Mucosa of stomach (tissue), 1 donor: ENCODE measurements at regions not wholly inside any gene's neighbourhood (a gene's known extent, or its start where the extent isn't known, plus 50 kb on each side); places are given as distances from the start of the nearest gene placed in this dataset.

Experiments used
- H3K27me3 ChIP-seq: one replicate; pipeline ENCODE4 v1.7.0; 2013; ENCODE audit warnings: mild to moderate bottlenecking, low read length; ENCODE audit not compliant: control insufficient read depth, insufficient read depth
- H3K36me3 ChIP-seq: one replicate; pipeline ENCODE4 v1.7.0; 2013; ENCODE audit warnings: low read length; ENCODE audit not compliant: control insufficient read depth, insufficient read depth
- H3K4me1 ChIP-seq: one replicate; pipeline ENCODE4 v1.7.0; 2013; ENCODE audit warnings: mild to moderate bottlenecking, low read length; ENCODE audit not compliant: control insufficient read depth, insufficient read depth
- H3K4me3 ChIP-seq: one replicate; pipeline ENCODE4 v1.7.0; 2013; ENCODE audit warnings: low read length
- H3K9ac ChIP-seq: one replicate; pipeline ENCODE4 v1.7.0; 2013; ENCODE audit warnings: mild to moderate bottlenecking, low read length, moderate library complexity
- H3K9me3 ChIP-seq: one replicate; pipeline ENCODE4 v1.7.0; 2013; ENCODE audit warnings: mild to moderate bottlenecking, low read length, moderate library complexity; ENCODE audit not compliant: control insufficient read depth
- donor health status: Pancreatic carcinoma.

GRCh38 chr4:146124023-146124680, 51.4 kb upstream of the LSM6 start:
- H3K36me3 ChIP-seq: no peaks in the 10 kb centered on the region

GRCh38 chr4:146123231-146123630, 52.3 kb upstream of the LSM6 start:
- Histone ChIP-seq H3K4me3 (no peak overlapping the region), H3K9ac (no peak overlapping the region), H3K27me3 (no peaks in the 10 kb centered on the region), H3K4me1 (no peaks in the 10 kb centered on the region), H3K36me3 (no peaks in the 10 kb centered on the region), H3K9me3 (no peaks in the 10 kb centered on the region)

More at GRCh38 chr4:146124023-146124680, 51.4 kb upstream of the LSM6 start:
- Histone ChIP-seq H3K9ac (no peak overlapping the region), H3K4me1 (no peaks in the 10 kb centered on the region), H3K4me3 (no peak overlapping the region), H3K9me3 (no peaks in the 10 kb centered on the region), H3K27me3 (no peaks in the 10 kb centered on the region)

- Histone ChIP-seq H3K9ac (no peak overlapping the region), H3K9me3 (no peaks in the 10 kb centered on the region), H3K36me3 (no peaks in the 10 kb centered on the region), H3K27me3 (no peaks in the 10 kb centered on the region), H3K4me3 (no peak overlapping the region), H3K4me1 (no peaks in the 10 kb centered on the region)
Observed at GRCh38 chr4:146122398-146122797, 53.1 kb upstream of the LSM6 start.

DNA sequence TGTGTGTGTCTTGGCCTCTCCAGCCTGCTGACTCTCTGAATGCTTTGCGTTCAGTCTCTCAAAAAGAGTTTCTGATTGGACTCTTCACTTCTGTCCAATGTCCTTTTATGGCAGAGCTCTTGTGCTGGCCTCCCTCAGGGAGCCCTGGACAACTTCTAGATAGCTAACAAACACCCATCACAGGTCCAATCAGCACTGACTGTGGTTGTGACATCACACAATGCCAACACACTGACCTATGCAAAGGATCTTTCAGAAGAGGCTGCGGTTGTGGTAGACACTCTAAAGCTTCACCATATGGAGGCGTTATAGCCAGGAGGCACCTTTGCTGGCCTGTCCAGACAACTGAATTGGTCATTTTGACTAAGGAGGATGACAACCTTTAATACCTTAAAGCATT, 53.8 kb upstream of the LSM6 start:
- Histone ChIP-seq H3K36me3 (no peaks in the 10 kb centered on the region), H3K4me1 (no peaks in the 10 kb centered on the region)

DNA sequence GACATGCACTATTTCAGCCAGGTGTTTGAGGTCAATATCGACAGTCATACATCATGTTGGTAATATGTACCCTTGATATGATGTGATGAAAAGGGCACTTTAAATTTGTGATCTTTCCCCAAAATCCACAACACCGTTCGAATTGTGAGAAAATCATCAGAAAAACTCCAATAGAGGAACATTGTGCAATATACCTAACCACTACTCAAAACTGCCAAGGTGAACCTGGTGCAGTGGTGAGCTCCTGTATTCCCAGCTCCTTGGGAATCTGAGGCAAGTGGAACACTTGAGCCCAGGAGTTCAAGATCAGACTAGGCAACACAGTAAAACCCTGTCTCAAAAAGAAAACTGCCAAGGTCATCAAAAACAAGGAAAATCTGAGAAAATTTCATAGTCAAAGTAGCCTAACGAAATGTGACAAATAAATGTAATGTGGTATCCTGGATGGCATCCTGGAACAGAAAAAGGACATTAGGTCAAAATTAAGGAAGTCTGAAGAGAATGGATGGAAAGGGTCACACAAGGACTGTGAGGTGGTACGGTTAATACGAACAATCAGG, 55.6 kb upstream of the LSM6 start:
- H3K4me1 ChIP-seq: no peaks in the 10 kb centered on the region
- no peaks in the 10 kb centered on the region for H3K36me3 ChIP-seq
- H3K9ac ChIP-seq: no peak overlapping the region
- no peaks in the 10 kb centered on the region for H3K27me3 ChIP-seq
- H3K9me3 ChIP-seq: no peaks in the 10 kb centered on the region
- H3K4me3 ChIP-seq: no peak overlapping the region

More for the DNA sequence above, 53.8 kb upstream of the LSM6 start:
- Histone ChIP-seq H3K4me3 (no peak overlapping the region), H3K9me3 (no peaks in the 10 kb centered on the region), H3K9ac (no peak overlapping the region), H3K27me3 (no peaks in the 10 kb centered on the region)

GRCh38 chr4:146114066-146114465, 61.5 kb upstream of the LSM6 start:
- H3K27me3 ChIP-seq: no peaks in the 10 kb centered on the region
- H3K4me3 ChIP-seq: no peak overlapping the region
- no peak overlapping the region for H3K9ac ChIP-seq
- no peaks in the 10 kb centered on the region for H3K36me3 ChIP-seq
- no peaks in the 10 kb centered on the region for H3K4me1 ChIP-seq
- no peaks in the 10 kb centered on the region for H3K9me3 ChIP-seq

DNA sequence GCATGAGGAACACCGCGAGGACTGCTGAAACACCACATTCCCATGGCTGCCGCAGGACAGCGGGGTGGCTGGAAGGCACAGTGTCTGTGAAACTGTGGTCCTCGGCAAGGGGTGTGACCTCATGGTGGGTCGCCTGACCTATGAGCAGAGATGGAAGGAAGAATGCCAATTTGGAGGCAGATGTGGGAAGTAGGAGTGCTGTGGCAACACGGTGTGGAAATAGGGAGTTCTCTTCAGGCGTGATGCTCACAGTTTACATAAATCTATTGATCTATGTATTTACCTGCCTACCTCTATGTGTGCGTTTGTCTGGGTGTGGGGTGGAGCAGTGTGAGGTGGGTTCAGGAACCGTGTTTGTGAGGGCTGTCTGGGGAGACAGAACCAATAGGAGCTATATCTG, 62.3 kb upstream of the LSM6 start:
- H3K27me3 ChIP-seq: no peaks in the 10 kb centered on the region
- H3K4me1 ChIP-seq: no peaks in the 10 kb centered on the region
- H3K9me3 ChIP-seq: no peaks in the 10 kb centered on the region
- H3K9ac ChIP-seq: no peak overlapping the region
- no peaks in the 10 kb centered on the region for H3K36me3 ChIP-seq
- H3K4me3 ChIP-seq: no peak overlapping the region

GRCh38 chr4:146112389-146112788, 63.1 kb upstream of the LSM6 start:
- H3K4me3 ChIP-seq: no peak overlapping the region
- H3K4me1 ChIP-seq: no peaks in the 10 kb centered on the region
- H3K27me3 ChIP-seq: no peaks in the 10 kb centered on the region
- no peaks in the 10 kb centered on the region for H3K36me3 ChIP-seq
- H3K9ac ChIP-seq: no peak overlapping the region
- H3K9me3 ChIP-seq: no peaks in the 10 kb centered on the region

DNA sequence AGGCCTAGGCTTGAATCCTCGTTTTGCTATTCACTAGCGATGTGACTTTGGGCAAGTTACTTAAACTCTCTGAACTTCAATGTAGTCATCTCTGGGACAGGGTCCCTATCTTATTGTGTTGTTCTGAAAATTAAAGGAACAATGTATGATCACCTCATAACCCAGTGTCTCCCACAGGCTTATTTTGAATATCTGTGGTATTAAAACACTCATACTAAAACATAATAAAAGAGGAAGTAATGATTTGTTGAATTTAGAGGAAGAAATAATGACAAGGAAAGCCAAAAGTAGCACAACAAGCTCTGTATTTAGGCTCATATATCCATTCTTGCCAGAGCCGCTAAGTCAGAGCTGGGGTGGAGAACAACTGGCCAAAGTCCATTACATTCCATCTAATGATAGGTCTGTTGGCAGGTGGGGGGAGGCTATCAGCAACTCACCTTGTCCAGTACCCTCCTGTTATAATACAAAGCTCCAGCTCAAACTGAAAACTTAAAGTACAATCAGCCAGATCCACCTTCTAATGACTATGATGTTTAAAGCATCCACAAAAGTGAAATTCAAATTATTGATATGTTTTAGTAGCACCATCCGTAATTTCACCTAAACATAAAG, 64.5 kb upstream of the LSM6 start:
- Histone ChIP-seq H3K27me3 (no peaks in the 10 kb centered on the region), H3K4me1 (no peaks in the 10 kb centered on the region), H3K4me3 (no peak overlapping the region), H3K36me3 (no peaks in the 10 kb centered on the region), H3K9ac (no peak overlapping the region), H3K9me3 (no peaks in the 10 kb centered on the region)

- Histone ChIP-seq H3K9me3 (no peaks in the 10 kb centered on the region), H3K27me3 (no peaks in the 10 kb centered on the region), H3K4me3 (no peak overlapping the region), H3K9ac (no peak overlapping the region), H3K36me3 (no peaks in the 10 kb centered on the region), H3K4me1 (no peaks in the 10 kb centered on the region)
Observed at GRCh38 chr4:146108756-146109155, 66.8 kb upstream of the LSM6 start.

- H3K9me3 ChIP-seq: no peaks in the 10 kb centered on the region
- H3K4me1 ChIP-seq: no peaks in the 10 kb centered on the region
- no peak overlapping the region for H3K9ac ChIP-seq
- no peaks in the 10 kb centered on the region for H3K36me3 ChIP-seq
- no peaks in the 10 kb centered on the region for H3K27me3 ChIP-seq
- no peak overlapping the region for H3K4me3 ChIP-seq
Observed at GRCh38 chr4:146107587-146108240, 67.8 kb upstream of the LSM6 start.

GRCh38 chr4:146105464-146105863, 70.1 kb upstream of the LSM6 start:
- no peaks in the 10 kb centered on the region for H3K9me3 ChIP-seq
- H3K9ac ChIP-seq: no peak overlapping the region
- H3K27me3 ChIP-seq: no peaks in the 10 kb centered on the region
- H3K4me1 ChIP-seq: no peaks in the 10 kb centered on the region
- no peak overlapping the region for H3K4me3 ChIP-seq
- no peaks in the 10 kb centered on the region for H3K36me3 ChIP-seq
